AG08395 (cell line): ENCODE measurements at regions not wholly inside any gene's neighbourhood (a gene's known extent, or its start where the extent isn't known, plus 50 kb on each side); places are given as distances from the start of the nearest gene placed in this dataset.
"Not testable (repeated sequence)": the region's sequence is repeated elsewhere in the genome, so short reads cannot be mapped to it uniquely, and the experiment has no call there.

Source experiments
- DNase-seq: peaks from one replicate; pipeline ENCODE4 v3.0.0; 2012; ENCODE audit warnings: mixed read lengths, low spot score

DNA sequence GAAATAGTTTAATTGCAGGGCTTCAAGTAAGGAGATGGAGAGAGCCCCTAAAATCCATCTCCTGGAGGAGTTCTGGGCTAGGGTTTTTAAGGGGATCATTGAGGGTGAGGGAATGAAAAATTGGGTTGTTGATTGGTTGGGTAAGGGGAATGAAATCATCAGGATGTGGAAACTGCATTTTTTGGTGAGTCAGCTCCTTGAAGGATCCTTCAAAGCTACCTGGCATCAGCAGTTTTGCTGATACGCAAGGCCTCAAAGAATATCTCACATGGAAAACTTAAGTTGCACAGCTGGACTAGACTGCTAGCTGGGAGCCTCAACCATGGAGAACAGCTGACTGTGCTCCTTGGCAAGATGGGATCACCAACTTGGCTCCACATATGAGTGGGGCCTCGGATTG, 136.7 kb downstream of the FGF10 start:
- no peak for DNase-seq

DNA sequence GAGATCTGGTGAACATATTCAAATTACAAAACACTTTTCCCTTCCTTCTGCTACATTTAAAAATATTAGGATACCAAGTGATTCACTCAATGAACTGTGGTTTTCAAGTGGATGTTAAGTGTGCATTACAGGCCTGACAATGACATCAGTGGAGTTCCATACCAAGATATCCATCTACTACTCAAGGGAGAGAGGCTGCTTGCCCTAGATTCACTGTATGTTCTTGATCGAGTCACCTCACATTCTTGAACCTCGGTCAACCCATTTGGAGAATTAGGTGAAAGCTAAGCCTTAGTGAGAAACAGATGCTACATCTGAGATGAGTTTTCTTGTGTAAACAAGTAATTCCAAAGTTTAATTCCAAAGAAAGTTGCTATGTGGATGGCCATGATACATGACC, 142.2 kb downstream of the FGF10 start:
- peak; percentile 22 for DNase-seq

DNA sequence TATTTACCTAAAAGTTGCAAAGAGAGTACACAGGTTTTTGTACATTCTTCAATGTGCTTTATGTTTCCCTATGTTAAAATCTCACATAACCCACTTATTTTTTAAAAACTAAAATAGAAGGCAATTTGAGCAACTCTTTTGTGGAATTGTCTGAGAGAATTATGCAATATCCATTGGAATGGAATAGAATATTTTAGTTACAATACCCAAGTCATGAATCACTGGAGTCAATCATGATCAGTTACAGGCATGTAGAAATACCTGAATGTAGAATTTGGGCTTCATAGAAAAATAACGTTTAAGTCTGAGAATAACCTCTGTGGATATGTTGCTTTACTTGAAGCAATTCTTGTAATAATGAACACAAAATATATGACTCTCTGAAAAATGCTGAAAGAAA, 143.3 kb downstream of the FGF10 start:
- no peak for DNase-seq

DNA sequence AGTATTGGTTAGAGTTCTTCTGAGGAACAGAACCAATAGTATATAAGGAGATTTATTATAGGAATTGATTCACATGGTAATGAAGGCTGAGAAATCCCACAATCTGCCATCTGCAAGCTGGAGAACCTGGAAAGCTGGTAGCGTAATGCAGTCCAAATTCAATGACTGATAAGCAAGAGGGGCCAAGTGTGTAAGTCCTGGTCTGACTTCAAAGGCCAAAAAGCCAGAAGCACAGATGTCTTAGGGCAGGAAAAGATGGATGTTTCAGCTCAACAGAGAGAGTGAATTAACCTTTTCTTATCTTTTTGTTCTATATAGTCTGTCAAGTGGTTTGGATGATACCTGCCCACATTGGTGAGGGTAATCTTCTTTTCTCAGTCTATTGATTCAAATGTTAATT, 146.4 kb downstream of the FGF10 start:
- DNase-seq, result no peak

DNA sequence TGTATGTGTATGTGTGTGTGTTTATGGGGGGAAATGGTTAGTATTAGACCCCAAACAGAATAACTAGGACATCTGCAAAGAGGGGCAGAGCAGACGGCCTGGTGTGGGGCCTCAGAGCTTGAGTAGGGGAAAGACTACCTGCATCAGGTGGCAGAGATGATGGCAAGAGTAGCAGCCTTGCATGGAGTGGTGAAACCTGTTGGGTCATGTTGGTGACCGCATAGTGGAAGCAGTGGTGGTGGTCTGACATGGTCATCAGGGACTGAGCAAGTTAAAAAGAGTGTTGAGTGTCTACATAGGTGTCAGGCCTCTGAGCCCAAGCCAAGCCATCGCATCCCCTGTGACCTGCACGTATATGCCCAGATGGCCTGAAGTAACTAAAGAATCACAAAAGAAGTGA, 153.2 kb downstream of the FGF10 start:
- no peak for DNase-seq

DNA sequence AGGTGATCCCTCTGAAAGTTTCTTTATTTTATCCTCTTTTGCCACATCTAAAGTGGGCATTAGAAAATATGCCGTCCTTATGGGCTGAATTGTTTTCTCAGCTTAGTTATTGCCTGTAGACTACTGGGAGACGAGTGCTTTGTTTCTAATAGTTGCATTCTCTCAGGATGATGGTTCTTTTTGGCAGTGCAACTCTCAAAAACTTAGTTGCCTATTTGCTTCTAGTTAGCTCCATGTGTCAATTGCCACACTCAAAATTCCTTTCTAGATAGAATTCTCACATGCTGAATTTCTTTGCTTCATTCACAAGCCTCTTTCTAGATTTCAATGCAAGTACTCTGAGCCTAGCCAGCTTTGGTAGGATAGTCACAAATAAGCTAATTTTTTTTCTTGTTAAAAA, 155.5 kb downstream of the FGF10 start:
- peak; percentile 38 for DNase-seq

DNA sequence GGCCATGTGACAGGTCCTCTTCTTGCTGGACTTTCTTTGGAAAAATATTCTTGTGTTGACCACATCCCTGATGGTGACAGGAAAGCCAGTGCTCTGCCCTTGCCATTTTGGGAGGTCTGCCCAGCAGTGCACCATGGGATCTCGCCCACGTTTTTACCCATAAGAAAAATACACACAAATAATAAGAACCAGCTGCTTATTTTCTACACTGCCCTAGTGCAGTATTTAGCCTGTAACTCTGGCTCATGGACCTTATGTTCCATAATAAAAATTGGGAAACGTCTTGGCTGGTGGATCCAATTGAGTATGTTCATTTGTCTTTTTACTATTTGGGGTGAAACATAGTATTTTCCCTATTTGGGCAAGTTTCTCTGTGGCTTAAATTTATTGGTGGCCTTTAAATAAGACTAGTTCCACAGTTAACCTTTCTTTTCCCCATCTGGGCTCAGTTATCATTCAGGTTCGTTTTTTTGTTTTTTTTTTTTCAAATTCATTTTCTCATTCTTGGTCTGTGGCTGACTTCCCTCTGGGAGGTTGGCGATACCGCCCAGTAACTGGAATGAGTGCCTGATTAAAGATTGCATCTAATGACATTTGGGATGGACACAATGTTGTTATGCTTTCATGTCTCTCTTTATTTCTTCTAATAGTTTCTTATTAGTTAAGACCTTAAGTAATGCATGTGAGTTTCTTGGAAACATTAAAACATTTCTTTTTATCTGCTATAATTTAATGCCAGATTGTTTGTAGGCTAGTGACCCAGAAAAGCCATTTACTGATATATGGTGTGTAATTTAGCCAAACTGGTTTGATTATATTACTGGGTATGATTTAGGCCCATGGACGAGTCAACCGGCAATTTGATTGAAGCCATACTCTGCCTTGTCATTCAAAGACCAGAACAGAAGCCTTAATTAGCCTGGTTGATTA, 163.7 kb downstream of the FGF10 start:
- peak; percentile 2 for DNase-seq

DNA sequence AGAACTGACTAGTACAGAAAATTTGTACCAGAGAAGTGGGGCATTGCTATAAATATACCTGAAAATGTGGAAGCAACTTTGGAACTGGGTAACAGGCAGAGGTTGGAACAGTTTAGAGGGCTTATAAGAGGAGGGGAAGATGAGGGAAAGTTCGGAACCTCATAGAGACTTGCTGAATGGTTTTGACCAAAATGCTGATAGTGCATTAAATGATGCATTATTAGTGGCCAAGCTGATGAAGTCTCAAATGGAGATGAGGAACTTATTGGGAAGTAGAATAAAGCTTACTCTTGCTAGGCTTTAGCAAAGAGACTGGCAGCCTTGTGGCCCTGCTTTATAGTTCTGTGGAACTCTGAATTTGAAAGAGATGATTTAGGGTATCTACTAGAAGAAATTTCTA, 189.8 kb downstream of the FGF10 start:
- no peak for DNase-seq

DNA sequence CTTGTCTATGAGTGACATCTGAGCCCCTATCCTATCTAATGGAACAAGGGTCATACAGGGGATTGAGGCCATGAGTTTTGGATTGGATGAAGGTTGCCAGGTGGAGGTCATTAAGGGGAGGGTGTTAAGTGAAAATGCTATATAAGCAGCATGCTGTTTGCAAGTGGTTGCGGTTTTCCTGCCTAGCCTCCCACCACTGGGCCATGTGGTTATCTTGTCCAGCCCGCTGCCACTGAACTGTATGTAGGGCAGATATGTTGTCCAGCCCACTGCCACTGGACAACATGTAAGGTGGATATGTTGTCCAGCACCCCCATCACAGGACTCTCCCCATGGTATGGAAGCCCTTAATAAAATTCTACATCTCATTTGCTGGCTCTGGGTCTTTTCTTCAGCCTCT, 200.0 kb downstream of the FGF10 start:
- DNase-seq, result no peak

DNA sequence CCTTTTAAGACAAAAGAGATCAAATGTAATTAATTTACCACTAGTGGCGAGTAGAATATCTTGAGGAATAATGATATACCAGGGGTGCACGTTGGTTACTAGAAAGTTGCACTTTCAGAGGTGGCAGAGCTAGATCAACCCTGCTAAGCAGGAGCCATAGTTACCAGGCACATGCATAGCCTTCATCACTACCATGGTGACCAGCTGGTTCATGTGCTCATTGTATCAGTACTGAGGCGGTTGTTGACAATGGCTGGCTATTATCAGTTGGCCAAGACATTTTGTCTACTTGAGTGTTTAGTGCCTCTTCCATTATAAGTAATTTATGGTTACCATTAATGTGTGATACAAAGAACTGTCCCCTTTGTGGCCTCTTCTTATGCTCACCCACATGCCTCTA, 201.2 kb downstream of the FGF10 start:
- DNase-seq, result no peak

DNA sequence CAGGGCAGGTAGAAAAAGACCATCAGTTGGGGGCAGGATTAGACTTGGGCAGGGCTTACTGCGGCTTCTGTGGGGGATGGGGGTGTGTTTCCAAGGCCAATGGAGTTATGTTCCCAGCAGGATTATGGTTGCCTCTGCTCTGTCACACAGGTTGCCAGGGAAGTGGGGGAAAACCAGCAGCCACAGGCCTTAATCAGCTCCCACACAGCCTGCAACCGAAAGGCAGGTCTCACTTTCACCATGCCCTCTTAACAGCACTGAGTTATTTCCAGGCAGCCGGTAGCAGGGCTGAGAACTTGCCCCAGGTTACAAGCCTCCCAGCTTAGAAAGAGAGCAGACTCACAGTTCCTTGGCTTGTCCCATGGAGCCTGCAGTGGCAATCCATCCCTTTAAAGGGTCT, 205.5 kb downstream of the FGF10 start:
- DNase-seq, result no peak

DNA sequence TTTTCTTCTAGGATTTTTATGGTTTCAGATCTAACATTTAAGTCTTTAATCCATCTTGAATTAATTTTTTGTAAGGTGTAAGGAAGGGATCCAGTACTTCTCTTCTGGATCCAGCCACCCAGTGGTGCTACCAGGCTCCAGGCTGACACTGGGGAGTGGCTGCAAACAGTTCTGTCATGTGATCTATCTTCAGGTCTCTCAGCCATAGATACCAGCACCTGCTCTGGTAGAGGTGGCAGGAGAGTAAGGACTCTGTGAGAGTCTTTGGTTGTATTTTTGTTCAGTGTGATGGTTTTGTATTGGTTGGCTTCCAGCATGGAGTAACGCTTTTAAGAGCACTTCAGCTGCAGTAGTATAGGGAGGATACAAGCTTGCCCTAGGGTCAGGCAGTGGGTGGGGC, 205.9 kb downstream of the FGF10 start:
- no peak for DNase-seq

DNA sequence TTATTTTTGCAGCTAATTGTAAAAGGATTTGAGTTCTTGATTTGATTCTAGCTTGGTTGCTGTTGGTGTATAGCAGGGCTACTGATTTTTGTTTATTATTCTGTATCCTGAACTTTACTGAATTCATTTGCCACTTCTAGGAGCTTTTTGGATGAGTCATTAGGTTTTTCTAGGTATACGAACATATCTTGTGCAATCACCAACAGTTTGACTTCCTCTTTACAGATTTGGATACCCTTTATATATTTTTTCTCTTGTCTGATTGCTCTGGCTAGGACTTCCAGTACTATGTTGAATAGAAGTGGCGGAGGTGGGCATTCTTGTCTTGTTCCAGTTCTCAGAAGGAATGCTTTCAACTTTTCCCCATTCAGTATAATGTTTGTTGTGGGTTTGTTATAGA, 210.8 kb downstream of the FGF10 start:
- no peak for DNase-seq

DNA sequence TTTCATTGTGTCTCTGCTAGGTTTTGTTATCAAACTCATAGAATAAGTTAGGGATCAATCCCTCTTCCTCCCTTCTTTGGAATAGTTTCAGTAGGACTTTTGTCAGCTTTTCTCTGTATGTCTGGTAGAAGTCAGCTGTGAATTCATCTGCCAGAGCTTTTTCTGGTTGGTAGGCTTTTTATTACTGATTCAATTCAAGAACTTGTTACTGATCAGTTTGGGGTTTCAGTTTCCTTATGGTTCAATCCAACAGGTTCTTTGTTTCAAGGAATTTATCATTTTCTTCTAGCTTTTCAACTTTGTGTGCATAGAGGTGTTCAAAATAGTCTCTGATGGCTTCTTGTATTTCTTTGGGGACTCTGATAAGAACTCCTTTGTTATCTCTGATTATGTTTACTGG, 221.7 kb downstream of the FGF10 start:
- no peak for DNase-seq

DNA sequence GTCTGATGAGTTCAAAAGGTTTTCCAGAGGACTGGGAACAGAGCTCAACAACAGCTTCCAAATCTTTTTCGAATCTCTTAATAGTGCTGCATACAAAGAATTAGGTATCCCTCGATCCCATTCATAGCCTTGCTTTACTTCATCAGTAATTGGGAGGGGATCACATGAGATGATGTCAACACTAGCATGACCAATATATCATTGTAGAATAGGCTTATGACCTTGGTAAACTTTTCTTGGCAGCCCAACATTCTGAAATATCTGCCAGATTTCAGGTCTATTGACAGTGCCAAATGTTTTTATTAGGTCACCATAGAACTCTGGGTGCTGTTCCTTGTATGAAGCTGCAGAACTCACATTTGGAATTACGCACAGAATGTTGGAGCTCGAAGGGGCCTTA, 228.9 kb downstream of the FGF10 start:
- DNase-seq, result no peak

DNA sequence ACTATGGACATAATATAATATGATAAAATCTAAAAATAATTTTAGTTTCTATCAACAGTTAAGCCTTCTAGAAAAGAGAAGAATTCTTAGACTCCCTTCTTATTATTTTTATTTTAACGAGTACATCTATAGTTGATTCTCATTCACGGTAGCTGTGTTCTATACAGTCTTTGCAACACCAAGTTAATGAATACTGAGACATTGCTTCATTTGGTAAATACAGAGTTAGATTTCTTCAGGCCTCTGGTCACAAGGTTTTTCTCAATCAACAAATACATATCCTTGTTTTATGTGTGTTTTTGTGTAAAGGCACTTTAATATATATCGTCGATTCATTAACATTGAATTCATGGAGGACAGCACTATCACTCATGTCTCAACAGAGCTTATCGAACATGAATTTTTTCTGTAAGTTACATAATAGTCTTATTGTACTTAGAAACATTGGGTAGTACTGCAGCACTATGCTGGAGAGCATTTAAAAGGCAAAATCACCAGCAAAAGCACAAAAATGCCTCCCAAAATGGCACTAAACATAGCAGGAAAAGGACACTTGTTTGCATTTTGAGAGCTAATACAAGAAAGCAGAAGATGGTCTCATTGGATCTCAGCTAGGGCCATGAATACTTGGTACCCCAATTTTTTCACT, 239.0 kb downstream of the FGF10 start:
- DNase-seq, result no peak

DNA sequence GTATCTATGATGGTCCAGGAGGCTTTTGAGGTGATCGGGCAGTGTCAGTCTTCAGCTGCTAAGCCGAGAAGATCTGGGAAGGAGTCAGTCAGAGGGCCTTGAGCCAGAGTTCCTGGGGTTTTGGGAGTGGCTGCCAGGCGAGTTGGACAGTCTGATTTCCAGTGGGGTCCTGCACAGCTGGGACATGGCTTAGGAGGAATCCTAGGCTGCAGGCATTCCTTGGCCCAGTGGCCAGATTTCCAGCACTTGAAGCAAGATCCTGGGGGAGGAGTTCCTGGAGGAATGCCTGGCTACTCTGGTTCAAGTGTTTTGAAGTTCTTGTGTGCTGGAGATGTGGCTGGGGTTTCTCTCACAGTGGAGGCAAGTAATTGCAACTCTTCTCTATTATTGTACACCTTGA, 271.3 kb downstream of the FGF10 start:
- DNase-seq, result not testable (repeated sequence)

DNA sequence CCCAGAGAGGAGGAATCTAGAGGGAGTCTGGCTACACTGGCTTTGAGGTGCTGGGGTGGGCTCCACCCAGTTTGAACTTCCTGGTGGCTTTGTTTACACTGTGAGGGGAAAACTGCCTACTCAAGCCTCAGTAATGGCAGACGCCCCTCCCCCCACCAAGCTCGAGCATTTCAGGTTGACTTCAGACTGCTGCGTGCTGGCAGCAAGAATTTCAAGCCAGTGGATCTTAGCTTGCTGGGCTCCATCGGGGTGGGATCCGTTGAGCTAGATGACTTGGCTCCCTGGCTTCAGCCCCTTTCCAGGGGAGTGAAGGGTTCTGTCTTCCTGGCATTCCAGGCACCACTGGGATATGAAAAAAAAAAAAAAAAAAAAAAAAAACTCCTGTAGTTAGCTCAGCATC, 281.0 kb downstream of the FGF10 start:
- DNase-seq, result not testable (repeated sequence)

DNA sequence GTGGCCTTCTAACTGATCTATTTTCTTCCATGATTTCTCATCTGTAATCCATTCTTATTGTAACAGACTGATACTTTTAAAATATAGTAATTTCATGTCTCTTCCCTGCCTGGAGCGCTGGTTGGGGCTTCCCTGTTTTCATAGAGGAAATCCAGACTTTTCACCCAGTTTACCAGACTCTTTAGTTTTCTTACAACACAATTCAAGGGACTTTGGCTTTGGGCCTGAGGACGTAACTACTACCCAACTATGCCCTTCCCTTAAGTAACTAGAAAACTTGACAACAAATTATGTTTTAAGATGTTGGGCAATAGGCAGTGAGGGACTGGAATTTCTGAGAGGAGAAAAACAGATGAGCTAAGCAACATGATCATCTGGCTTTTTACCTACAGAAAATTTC, 289.6 kb downstream of the FGF10 start:
- no peak for DNase-seq

DNA sequence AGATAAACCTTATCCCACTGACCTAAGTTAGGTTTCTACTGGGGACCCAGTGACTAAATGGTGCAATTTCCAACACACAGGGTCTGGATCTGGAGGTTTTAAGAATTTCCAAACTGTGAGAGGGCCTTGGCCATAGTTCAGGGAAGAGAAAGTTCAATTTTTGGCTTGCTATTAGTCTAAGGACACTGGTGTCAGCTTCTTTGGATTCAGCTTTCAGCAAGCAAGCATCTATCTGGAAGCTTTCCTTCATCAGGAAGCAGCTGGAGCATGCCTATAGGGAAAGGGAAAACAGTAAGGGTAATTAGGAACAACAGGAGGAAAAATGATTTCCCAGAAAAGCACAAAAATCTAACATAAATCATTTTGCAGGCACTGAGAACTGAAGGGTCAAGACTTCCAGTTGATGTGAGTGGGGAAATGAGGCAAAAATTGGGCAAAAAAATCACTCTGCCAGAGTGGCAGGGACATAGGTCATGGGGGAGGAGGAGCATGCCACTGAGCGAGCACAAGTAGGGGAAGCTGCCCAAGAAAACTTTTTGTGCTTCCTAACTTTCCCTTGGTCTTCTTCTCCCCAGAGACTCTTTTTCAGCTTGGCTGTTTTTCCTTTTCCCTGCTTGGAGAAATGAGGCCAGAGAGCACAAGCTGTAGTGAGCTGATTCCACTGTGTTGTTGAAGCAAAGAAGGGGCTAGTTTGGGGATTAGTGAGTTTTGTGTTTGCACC, 299.6 kb downstream of the FGF10 start:
- no peak for DNase-seq

DNA sequence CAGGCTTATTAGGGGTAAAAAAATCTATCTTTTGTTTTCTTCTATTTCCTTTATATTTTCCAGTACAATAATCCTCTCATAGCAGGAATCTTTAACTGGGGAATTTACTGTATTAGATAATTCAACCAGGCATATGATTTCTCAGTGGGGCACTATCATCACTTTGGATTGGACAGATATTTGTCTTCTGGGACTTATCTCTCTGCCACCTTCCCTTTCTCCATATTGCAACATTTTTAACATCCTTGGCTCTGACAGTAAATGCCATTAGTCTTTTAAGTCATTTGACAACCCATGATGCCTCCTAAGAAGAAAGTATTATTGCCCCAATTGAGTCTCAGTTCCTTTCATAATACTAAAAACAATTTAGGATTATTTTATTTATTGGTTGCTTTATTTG, 304.1 kb downstream of the FGF10 start:
- DNase-seq, result no peak

DNA sequence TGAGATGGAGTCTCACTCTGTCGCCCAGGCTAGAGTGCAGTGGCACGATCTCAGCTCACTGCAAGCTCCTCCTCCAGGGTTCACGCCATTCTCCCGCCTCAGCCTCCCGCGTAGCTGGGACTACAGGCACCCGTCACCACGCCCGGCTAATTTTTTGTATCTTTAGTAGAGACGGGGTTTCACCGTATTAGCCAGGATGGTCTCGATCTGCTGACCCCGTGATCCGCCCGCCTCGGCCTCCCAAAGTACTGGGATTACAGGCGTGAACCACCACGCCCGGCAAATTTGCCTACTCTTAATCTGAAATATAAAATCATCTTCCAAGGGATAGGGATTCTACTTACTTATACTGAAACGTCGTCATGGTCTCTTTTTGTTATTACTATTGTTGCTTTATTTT, 314.7 kb downstream of the FGF10 start:
- DNase-seq, result not testable (repeated sequence)

DNA sequence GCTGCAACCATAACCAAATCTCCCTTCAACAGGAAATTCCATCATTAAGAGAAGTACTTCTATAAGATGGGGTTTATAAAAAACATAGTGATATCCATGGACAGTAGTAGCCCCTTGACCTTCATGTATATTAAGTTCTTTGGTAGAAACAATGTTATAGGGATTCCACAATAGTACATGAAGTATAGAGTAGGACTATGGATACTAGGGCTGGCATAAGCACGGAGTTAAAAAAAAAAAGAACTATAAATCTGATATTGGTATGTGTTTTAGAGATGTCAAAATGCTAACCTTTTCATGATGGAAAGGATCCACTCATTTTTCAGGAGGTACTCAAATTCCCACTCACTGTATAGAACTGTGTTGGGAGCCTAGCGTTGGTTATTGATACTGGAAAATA, 337.6 kb downstream of the FGF10 start:
- DNase-seq, result no peak
